B cell (primary cell): ENCODE measurements at regions not wholly inside any gene's neighbourhood (a gene's known extent, or its start where the extent isn't known, plus 50 kb on each side); places are given as distances from the start of the nearest gene placed in this dataset.

ENCODE experiments used
- CTCF ChIP-seq: fragments of 200-600 bp; IDR thresholded peaks from one replicate; pipeline ENCODE4 v1.8.0; 2022; ENCODE audit warnings: antibody characterized with exemption, mild to moderate bottlenecking
- EZH2 ChIP-seq: IDR thresholded peaks from 2 replicates; pipeline ENCODE4 v1.6.1; 2012; ENCODE audit warnings: borderline replicate concordance, low read depth, mild to moderate bottlenecking, moderate library complexity, low read length; ENCODE audit not compliant: insufficient read depth, poor library complexity, severe bottlenecking

DNA sequence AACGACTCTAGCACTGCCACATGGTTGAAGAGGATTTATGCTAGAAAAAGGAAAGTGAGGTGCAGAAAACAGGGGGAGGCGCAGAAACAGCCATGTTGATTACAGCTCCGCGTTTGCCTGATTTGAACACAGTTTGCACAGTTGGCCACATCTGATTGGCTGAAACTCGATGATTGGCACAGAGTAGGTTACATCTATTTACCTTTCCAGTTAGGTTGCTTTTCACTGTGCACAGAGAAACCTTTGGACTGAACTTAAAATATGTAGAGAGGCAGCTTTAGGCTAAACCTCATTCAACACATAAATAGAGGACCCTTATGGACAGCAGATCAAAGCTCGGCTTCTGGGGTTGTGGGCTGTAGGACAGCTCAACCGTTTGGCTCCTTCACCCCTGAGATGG, 153.7 kb upstream of the APCDD1 start:
- no peak for TF ChIP-seq CTCF
- TF ChIP-seq EZH2: no peak
